ENCODE measurements at regions not wholly inside any gene's neighbourhood (a gene's known extent, or its start where the extent isn't known, plus 50 kb on each side); places are given as distances from the start of the nearest gene placed in this dataset.

GRCh38 chr15:97077975-97078374 lies 747.5 kb downstream of the NR2F2 start:
- no peaks in the 10 kb centered on the region for H3K9me3 ChIP-seq (ENCODE audit: low read depth)
- no peak for TF ChIP-seq CTCF (IDR thresholded peaks at IDR 0.05; ENCODE audit: low read depth, low read length)
- no peak overlapping the region for H3K27ac ChIP-seq
- no peaks in the 10 kb centered on the region for H3K27me3 ChIP-seq
- no peaks in the 10 kb centered on the region for H3K36me3 ChIP-seq
- no peak for DNase-seq (ENCODE audit: low read depth in 1 of 2, low spot score in 1 of 2)
- H3K4me3 ChIP-seq = no peak overlapping the region
- peaks cover 18% of the 10 kb centered on the region for H3K4me1 ChIP-seq (ENCODE audit: low read depth)

- Histone ChIP-seq H3K27ac (no peak overlapping the region), H3K4me1 (ENCODE audit: low read depth) (peaks cover 15% of the 10 kb centered on the region), H3K36me3 (no peaks in the 10 kb centered on the region), H3K27me3 (no peaks in the 10 kb centered on the region), H3K9me3 (ENCODE audit: low read depth) (no peaks in the 10 kb centered on the region), H3K4me3 (no peak overlapping the region)
- TF ChIP-seq CTCF (IDR thresholded peaks at IDR 0.05; ENCODE audit: low read depth, low read length) = no peak
- DNase-seq (ENCODE audit: low read depth in 1 of 2, low spot score in 1 of 2) = no peak
These were observed 748.1 kb downstream of the NR2F2 start for GRCh38 chr15:97078591-97078990.

GRCh38 chr15:97081666-97082226 lies 751.2 kb downstream of the NR2F2 start:
- no peaks in the 10 kb centered on the region for H3K9me3 ChIP-seq (ENCODE audit: low read depth)

GRCh38 chr15:97082830-97083229 lies 752.3 kb downstream of the NR2F2 start:
- Histone ChIP-seq H3K36me3 (no peaks in the 10 kb centered on the region), H3K9me3 (ENCODE audit: low read depth) (no peaks in the 10 kb centered on the region), H3K27ac (no peak overlapping the region), H3K4me1 (ENCODE audit: low read depth) (peaks cover 14% of the 10 kb centered on the region), H3K27me3 (no peaks in the 10 kb centered on the region), H3K4me3 (no peak overlapping the region)
- DNase-seq (ENCODE audit: low read depth in 1 of 2, low spot score in 1 of 2) = no peak
- TF ChIP-seq CTCF (IDR thresholded peaks at IDR 0.05; ENCODE audit: low read depth, low read length) = no peak

More at GRCh38 chr15:97081666-97082226, 751.2 kb downstream of the NR2F2 start:
- no peak for DNase-seq (ENCODE audit: low read depth in 1 of 2, low spot score in 1 of 2)
- Histone ChIP-seq H3K36me3 (no peaks in the 10 kb centered on the region), H3K4me3 (no peak overlapping the region), H3K27me3 (no peaks in the 10 kb centered on the region), H3K4me1 (ENCODE audit: low read depth) (peaks cover 15% of the 10 kb centered on the region), H3K27ac (no peak overlapping the region)
- TF ChIP-seq CTCF (IDR thresholded peaks at IDR 0.05; ENCODE audit: low read depth, low read length) = no peak

GRCh38 chr15:97084650-97085049 lies 754.1 kb downstream of the NR2F2 start:
- no peaks in the 10 kb centered on the region for H3K9me3 ChIP-seq (ENCODE audit: low read depth)
- no peaks in the 10 kb centered on the region for H3K27me3 ChIP-seq
- H3K27ac ChIP-seq = no peak overlapping the region
- no peak overlapping the region for H3K4me3 ChIP-seq
- peak in 1 of 2 donors; percentile 34 for DNase-seq (ENCODE audit: low read depth in 1 of 2, low spot score in 1 of 2)
- no peak for TF ChIP-seq CTCF (IDR thresholded peaks at IDR 0.05; ENCODE audit: low read depth, low read length)
- H3K4me1 ChIP-seq (ENCODE audit: low read depth) = no peaks in the 10 kb centered on the region
- H3K36me3 ChIP-seq = no peaks in the 10 kb centered on the region
